SU-DHL-6 (cell line): ENCODE measurements at regions not wholly inside any gene's neighbourhood (a gene's known extent, or its start where the extent isn't known, plus 50 kb on each side); places are given as distances from the start of the nearest gene placed in this dataset.

ENCODE experiments used
- H2AFZ ChIP-seq: fragments of 200-600 bp; sonication (generic); 2 replicates; pipeline ENCODE4 v1.6.1; 2014; ENCODE audit warnings: low read depth, mild to moderate bottlenecking, moderate library complexity, mixed read lengths, antibody characterized with exemption, low read length; ENCODE audit not compliant: severe bottlenecking
- H3F3A ChIP-seq: fragments of 200-600 bp; shearing (Covaris generic); 2 replicates; pipeline ENCODE4 v1.6.0; 2016; ENCODE audit warnings: antibody characterized with exemption, mild to moderate bottlenecking; ENCODE audit not compliant: insufficient read depth
- H3K27ac ChIP-seq: fragments of 200-600 bp; sonication (generic); 2 replicates; pipeline ENCODE4 v1.5.1; 2016; ENCODE audit warnings: low read depth, mild to moderate bottlenecking, low read length, moderate library complexity, mixed read lengths
- H3K27me3 ChIP-seq: fragments of 200-600 bp; sonication (generic), shearing (Covaris generic); 2 replicates; pipeline ENCODE4 v1.6.0; 2014; ENCODE audit warnings: mild to moderate bottlenecking, low read length
- H3K36me3 ChIP-seq: fragments of 200-600 bp; sonication (generic); 2 replicates; pipeline ENCODE4 v1.6.1; 2014; ENCODE audit warnings: mild to moderate bottlenecking, low read length, mixed read lengths
- H3K4me2 ChIP-seq: fragments of 300-600, 200-600 bp; shearing (Covaris generic), sonication (generic); 2 replicates; pipeline ENCODE4 v1.6.0; 2014; ENCODE audit warnings: low read length, low read depth, mild to moderate bottlenecking; ENCODE audit not compliant: poor library complexity, severe bottlenecking
- H3K4me3 ChIP-seq: fragments of 200-600 bp; sonication (generic); 2 replicates; pipeline ENCODE4 v1.5.1; 2014; ENCODE audit warnings: antibody characterized with exemption, low read length, mild to moderate bottlenecking, mixed read lengths; ENCODE audit not compliant: insufficient read depth, poor library complexity, severe bottlenecking
- H3K79me2 ChIP-seq: fragments of 200-600 bp; sonication (generic); 2 replicates; pipeline ENCODE4 v1.6.1; 2014; ENCODE audit warnings: mild to moderate bottlenecking, low read length, moderate library complexity; ENCODE audit not compliant: insufficient read depth
- H3K9ac ChIP-seq: fragments of 200-600 bp; sonication (generic); 2 replicates; pipeline ENCODE4 v1.7.0; 2014; ENCODE audit warnings: mild to moderate bottlenecking, low read length
- H3K9me2 ChIP-seq: fragments of 200-600 bp; sonication (generic); replicated peaks from 2 replicates; pipeline ENCODE4 v1.6.1; 2014; ENCODE audit warnings: low read length; ENCODE audit not compliant: insufficient read depth
- H3K9me3 ChIP-seq: fragments of 200-600 bp; sonication (generic); 2 replicates; pipeline ENCODE4 v1.6.1; 2014; ENCODE audit warnings: low read length, mixed read lengths; ENCODE audit not compliant: insufficient read depth
- H4K20me1 ChIP-seq: fragments of 200-600 bp; sonication (generic); 2 replicates; pipeline ENCODE4 v1.6.1; 2014; ENCODE audit warnings: low read depth, mild to moderate bottlenecking, antibody characterized with exemption, low read length, moderate library complexity, mixed read lengths
- CTCF ChIP-seq: fragments of 200-600 bp; sonication (generic); IDR thresholded peaks from one replicate; pipeline ENCODE4 v1.5.1; 2017; ENCODE audit warnings: antibody characterized with exemption, mild to moderate bottlenecking, low read length, moderate library complexity; ENCODE audit not compliant: insufficient read depth, poor library complexity, severe bottlenecking
- EZH2phosphoT487 ChIP-seq: fragments of 200-600 bp; sonication (generic), shearing (Covaris generic); conservative IDR thresholded peaks from 2 replicates; pipeline ENCODE4 v1.6.1; 2018; ENCODE audit warnings: mild to moderate bottlenecking, antibody characterized with exemption, low read length, moderate library complexity, mixed read lengths

GRCh38 chr2:145960479-145961163, 1440.7 kb upstream of the ZEB2 start:
- Histone ChIP-seq H3K9me2 (no peaks in the 10 kb centered on the region), H4K20me1 (no peaks in the 10 kb centered on the region), H3K4me2 (no peak overlapping the region), H3F3A (no peaks in the 10 kb centered on the region), H2AFZ (no peak overlapping the region), H3K79me2 (no peaks in the 10 kb centered on the region), H3K27me3 (no peaks in the 10 kb centered on the region), H3K9me3 (no peaks in the 10 kb centered on the region), H3K36me3 (no peaks in the 10 kb centered on the region), H3K27ac (no peak overlapping the region), H3K9ac (no peak overlapping the region), H3K4me3 (no peak overlapping the region)
- TF ChIP-seq EZH2phosphoT487 (no peak), CTCF (no peak)

- no peak for TF ChIP-seq CTCF
- Histone ChIP-seq H3K27ac (no peak overlapping the region), H3K36me3 (no peaks in the 10 kb centered on the region), H3K27me3 (no peaks in the 10 kb centered on the region), H3F3A (no peaks in the 10 kb centered on the region), H3K9me2 (no peaks in the 10 kb centered on the region), H2AFZ (no peak overlapping the region), H3K4me3 (no peak overlapping the region), H3K9ac (no peak overlapping the region), H4K20me1 (no peaks in the 10 kb centered on the region), H3K4me2 (no peak overlapping the region), H3K79me2 (no peaks in the 10 kb centered on the region), H3K9me3 (no peaks in the 10 kb centered on the region)
Measured at GRCh38 chr2:145958611-145959010, 1438.7 kb upstream of the ZEB2 start.

- Histone ChIP-seq H3K9ac (no peak overlapping the region), H2AFZ (no peak overlapping the region), H3K9me3 (no peaks in the 10 kb centered on the region), H3K4me3 (no peak overlapping the region), H3K4me2 (no peak overlapping the region), H3K36me3 (no peaks in the 10 kb centered on the region), H3K27me3 (no peaks in the 10 kb centered on the region), H3K79me2 (no peaks in the 10 kb centered on the region), H4K20me1 (no peaks in the 10 kb centered on the region), H3F3A (no peaks in the 10 kb centered on the region), H3K27ac (no peak overlapping the region), H3K9me2 (no peaks in the 10 kb centered on the region)
- TF ChIP-seq EZH2phosphoT487 (no peak), CTCF (no peak)
Measured at GRCh38 chr2:145957929-145958328, 1438.0 kb upstream of the ZEB2 start.
